GM23338 (cell line): ENCODE measurements at regions not wholly inside any gene's neighbourhood (a gene's known extent, or its start where the extent isn't known, plus 50 kb on each side); places are given as distances from the start of the nearest gene placed in this dataset.

Experiments
- small RNA-seq: library from RNA; depleted of rRNA; stranded (forward); fragments of <200 nt; gene quantifications from one replicate; pipeline ENCODE3, GENCODE V24; 2014; ENCODE audit warnings: low replicate concordance

Small RNAs in the stretch of these regions (small RNA-seq; reads per million reads assigned to genes)
- 4.4 reads per million, percentile 92 among the genes with 10 or more reads in this experiment for gene RNA5SP426
